ENCODE measurements at regions not wholly inside any gene's neighbourhood (a gene's known extent, or its start where the extent isn't known, plus 50 kb on each side); places are given as distances from the start of the nearest gene placed in this dataset.

- Mint-ChIP-seq H3K36me3 (ENCODE audit: insufficient read depth, unreplicated experiment) (no peaks in the 10 kb centered on the region), H3K4me1 (ENCODE audit: insufficient read depth, unreplicated experiment) (no peaks in the 10 kb centered on the region), H3K27me3 (ENCODE audit: insufficient read depth, unreplicated experiment) (no peaks in the 10 kb centered on the region), H3K4me3 (ENCODE audit: unreplicated experiment) (no peak overlapping the region), H3K9me3 (ENCODE audit: unreplicated experiment) (no peaks in the 10 kb centered on the region), H3K27ac (ENCODE audit: low read depth, unreplicated experiment) (no peak overlapping the region)
- TF ChIP-seq CTCF (IDR thresholded peaks at IDR 0.05; ENCODE audit: unreplicated experiment): no peak
- DNase-seq (ENCODE audit: unreplicated experiment): no peak
- BruUV-seq (replicated peaks): no TSS peak
- intact Hi-C loops (cut with micrococcal nuclease): no loop called here
- ChIA-PET CTCF (no interaction called here), POLR2A (no interaction called here)
Measured at GRCh38 chr6:96725296-96725695, 112.0 kb downstream of the GPR63 start.

- Mint-ChIP-seq H3K4me3 (ENCODE audit: unreplicated experiment) (no peak overlapping the region), H3K36me3 (ENCODE audit: insufficient read depth, unreplicated experiment) (no peaks in the 10 kb centered on the region), H3K27ac (ENCODE audit: low read depth, unreplicated experiment) (no peak overlapping the region), H3K9me3 (ENCODE audit: unreplicated experiment) (no peaks in the 10 kb centered on the region), H3K4me1 (ENCODE audit: insufficient read depth, unreplicated experiment) (no peaks in the 10 kb centered on the region), H3K27me3 (ENCODE audit: insufficient read depth, unreplicated experiment) (no peaks in the 10 kb centered on the region)
- no peak for DNase-seq (ENCODE audit: unreplicated experiment)
- no TSS peak for BruUV-seq (replicated peaks)
- CTCF ChIA-PET: no interaction called here
- POLR2A ChIA-PET: interaction anchor here (0.6 kb wide), 1 partner anchor 204 kb away, joined by 3 read pairs; no protein-coding TSS in a partner anchor
- TF ChIP-seq CTCF (IDR thresholded peaks at IDR 0.05; ENCODE audit: unreplicated experiment): no peak
- intact Hi-C loops (cut with micrococcal nuclease): no loop called here
Measured at GRCh38 chr6:96724641-96725040, 112.6 kb downstream of the GPR63 start.

GRCh38 chr6:96723362-96723761 is 113.9 kb downstream of the GPR63 start:
- Mint-ChIP-seq H3K4me3 (ENCODE audit: unreplicated experiment) (no peak overlapping the region), H3K27ac (ENCODE audit: low read depth, unreplicated experiment) (no peak overlapping the region), H3K27me3 (ENCODE audit: insufficient read depth, unreplicated experiment) (no peaks in the 10 kb centered on the region), H3K4me1 (ENCODE audit: insufficient read depth, unreplicated experiment) (no peaks in the 10 kb centered on the region), H3K36me3 (ENCODE audit: insufficient read depth, unreplicated experiment) (no peaks in the 10 kb centered on the region), H3K9me3 (ENCODE audit: unreplicated experiment) (no peaks in the 10 kb centered on the region)
- ChIA-PET POLR2A (no interaction called here), CTCF (interaction anchor here (0.6 kb wide), 2 partner anchors 88 to 222 kb away, joined by 3 read pairs; no protein-coding TSS in a partner anchor)
- no peak for DNase-seq (ENCODE audit: unreplicated experiment)
- TF ChIP-seq CTCF (IDR thresholded peaks at IDR 0.05; ENCODE audit: unreplicated experiment): no peak
- BruUV-seq (replicated peaks): no TSS peak
- intact Hi-C loops (cut with micrococcal nuclease): no loop called here

- Mint-ChIP-seq H3K4me1 (ENCODE audit: insufficient read depth, unreplicated experiment) (no peaks in the 10 kb centered on the region), H3K27me3 (ENCODE audit: insufficient read depth, unreplicated experiment) (peaks cover 15% of the 10 kb centered on the region), H3K9me3 (ENCODE audit: unreplicated experiment) (no peaks in the 10 kb centered on the region), H3K4me3 (ENCODE audit: unreplicated experiment) (no peak overlapping the region), H3K27ac (ENCODE audit: low read depth, unreplicated experiment) (no peak overlapping the region), H3K36me3 (ENCODE audit: insufficient read depth, unreplicated experiment) (no peaks in the 10 kb centered on the region)
- DNase-seq (ENCODE audit: unreplicated experiment): peak; percentile 12
- ChIA-PET POLR2A (no interaction called here), CTCF (interaction anchor here (0.6 kb wide), 1 partner anchor 374 kb away, joined by 3 read pairs; no protein-coding TSS in a partner anchor)
- TF ChIP-seq CTCF (IDR thresholded peaks at IDR 0.05; ENCODE audit: unreplicated experiment): no peak
- BruUV-seq (replicated peaks): no TSS peak
- intact Hi-C loops (cut with micrococcal nuclease): no loop called here
Measured at GRCh38 chr6:96721227-96721626, 116.0 kb downstream of the GPR63 start.
